Osteoblast (primary cell): ENCODE measurements at regions not wholly inside any gene's neighbourhood (a gene's known extent, or its start where the extent isn't known, plus 50 kb on each side); places are given as distances from the start of the nearest gene placed in this dataset.

Experiments
- DNase-seq: peaks from one replicate; pipeline ENCODE4 v3.0.0; 2011; ENCODE audit warnings: low spot score, mixed read lengths; ENCODE audit not compliant: insufficient read length; ENCODE audit errors: missing footprints
- H2AFZ ChIP-seq: 2 replicates; pipeline ENCODE4 v1.6.0; 2011; ENCODE audit warnings: mild to moderate bottlenecking, low read length
- H3K27ac ChIP-seq: 2 replicates; pipeline ENCODE4 v1.5.1; 2011; ENCODE audit warnings: mild to moderate bottlenecking, low read depth, low read length, moderate library complexity
- H3K27me3 ChIP-seq: 2 replicates; pipeline ENCODE4 v1.6.0; 2012; ENCODE audit warnings: mild to moderate bottlenecking, control low read depth, inconsistent platforms, low read length, moderate library complexity; ENCODE audit not compliant: insufficient read depth
- H3K36me3 ChIP-seq: 2 replicates; pipeline ENCODE4 v1.5.1; 2011; ENCODE audit warnings: mild to moderate bottlenecking, low read length, control low read depth, moderate library complexity; ENCODE audit not compliant: insufficient read depth
- H3K4me1 ChIP-seq: 2 replicates; pipeline ENCODE4 v1.5.1; 2011; ENCODE audit warnings: mild to moderate bottlenecking, low read length, control low read depth, moderate library complexity; ENCODE audit not compliant: insufficient read depth
- H3K4me2 ChIP-seq: 2 replicates; pipeline ENCODE4 v1.6.0; 2011; ENCODE audit warnings: mild to moderate bottlenecking, low read length; ENCODE audit not compliant: insufficient read depth
- H3K4me3 ChIP-seq: fragments of 200-600 bp; sonication (generic); 3 replicates; pipeline ENCODE4 v1.5.1; 2012; ENCODE audit warnings: mild to moderate bottlenecking, low read length, inconsistent platforms; ENCODE audit not compliant: insufficient read depth
- H3K79me2 ChIP-seq: 2 replicates; pipeline ENCODE4 v1.6.0; 2012; ENCODE audit warnings: mild to moderate bottlenecking, low read length, control low read depth, inconsistent platforms; ENCODE audit not compliant: insufficient read depth
- H3K9me3 ChIP-seq: 2 replicates; pipeline ENCODE4 v1.5.1; 2011; ENCODE audit warnings: low read depth, low read length, control low read depth
- H4K20me1 ChIP-seq: 2 replicates; pipeline ENCODE4 v1.6.0; 2012; ENCODE audit warnings: mild to moderate bottlenecking, low read length, control low read depth; ENCODE audit not compliant: insufficient read depth
- CTCF ChIP-seq: IDR thresholded peaks from 2 replicates; pipeline ENCODE4 v1.5.1; 2011; ENCODE audit warnings: mild to moderate bottlenecking, low read depth, low read length, moderate library complexity; ENCODE audit errors: extremely low read depth

GRCh38 chr6:146957181-146958093 lies 246.8 kb upstream of the STXBP5 start:
- no peak overlapping the region for H3K27ac ChIP-seq
- DNase-seq, result no peak
- no peaks in the 10 kb centered on the region for H3K79me2 ChIP-seq
- H3K9me3 ChIP-seq, result no peaks in the 10 kb centered on the region
- H3K36me3 ChIP-seq, result no peaks in the 10 kb centered on the region
- no peak overlapping the region for H2AFZ ChIP-seq
- H3K4me2 ChIP-seq, result no peak overlapping the region
- H3K4me1 ChIP-seq, result no peaks in the 10 kb centered on the region
- no peak for TF ChIP-seq CTCF
- H4K20me1 ChIP-seq, result no peaks in the 10 kb centered on the region
- H3K27me3 ChIP-seq, result no peaks in the 10 kb centered on the region
- H3K4me3 ChIP-seq, result no peak overlapping the region

GRCh38 chr6:146961831-146962230 lies 242.4 kb upstream of the STXBP5 start:
- Histone ChIP-seq H3K79me2 (no peaks in the 10 kb centered on the region), H3K4me2 (no peak overlapping the region), H4K20me1 (no peaks in the 10 kb centered on the region), H3K36me3 (no peaks in the 10 kb centered on the region), H3K4me3 (no peak overlapping the region), H3K9me3 (peaks cover 2% of the 10 kb centered on the region), H3K27ac (no peak overlapping the region), H3K27me3 (no peaks in the 10 kb centered on the region), H2AFZ (no peak overlapping the region), H3K4me1 (no peaks in the 10 kb centered on the region)
- no peak for DNase-seq
- no peak for TF ChIP-seq CTCF

GRCh38 chr6:146962329-146962728 lies 241.9 kb upstream of the STXBP5 start:
- Histone ChIP-seq H3K4me3 (no peak overlapping the region), H3K4me2 (no peak overlapping the region), H2AFZ (peak overlapping the region; percentile 27), H3K9me3 (peaks cover 2% of the 10 kb centered on the region), H3K27me3 (no peaks in the 10 kb centered on the region), H3K27ac (no peak overlapping the region), H3K4me1 (no peaks in the 10 kb centered on the region), H4K20me1 (no peaks in the 10 kb centered on the region), H3K79me2 (no peaks in the 10 kb centered on the region), H3K36me3 (no peaks in the 10 kb centered on the region)
- no peak for DNase-seq
- no peak for TF ChIP-seq CTCF

GRCh38 chr6:146965110-146965689 lies 239.0 kb upstream of the STXBP5 start:
- Histone ChIP-seq H3K79me2 (no peaks in the 10 kb centered on the region), H3K4me2 (no peak overlapping the region), H2AFZ (no peak overlapping the region), H4K20me1 (no peaks in the 10 kb centered on the region), H3K27ac (no peak overlapping the region), H3K27me3 (no peaks in the 10 kb centered on the region), H3K4me3 (no peak overlapping the region), H3K36me3 (no peaks in the 10 kb centered on the region), H3K4me1 (peaks cover 11% of the 10 kb centered on the region), H3K9me3 (peaks cover 2% of the 10 kb centered on the region)
- no peak for TF ChIP-seq CTCF
- no peak for DNase-seq
